ELR (cell line): ENCODE measurements at regions not wholly inside any gene's neighbourhood (a gene's known extent, or its start where the extent isn't known, plus 50 kb on each side); places are given as distances from the start of the nearest gene placed in this dataset.

Source experiments
- DNase-seq: peaks from one replicate; pipeline ENCODE4 v3.0.0-alpha.2; 2015; ENCODE audit warnings: low read depth

GRCh38 chr1:69233463-69233862 lies 334.3 kb upstream of the LRRC7 start:
- no peak for DNase-seq

- DNase-seq = no peak
Observed at GRCh38 chr1:69244211-69244610, 323.5 kb upstream of the LRRC7 start.

GRCh38 chr1:69246109-69246508 lies 321.6 kb upstream of the LRRC7 start:
- DNase-seq = no peak

- DNase-seq = no peak
Observed at GRCh38 chr1:69246710-69247109, 321.0 kb upstream of the LRRC7 start.

- no peak for DNase-seq
Observed at GRCh38 chr1:69252696-69253095, 315.0 kb upstream of the LRRC7 start.

GRCh38 chr1:69256036-69256435 lies 311.7 kb upstream of the LRRC7 start:
- no peak for DNase-seq

- no peak for DNase-seq
Observed at GRCh38 chr1:69258842-69259241, 308.9 kb upstream of the LRRC7 start.

GRCh38 chr1:69263921-69264391 lies 303.8 kb upstream of the LRRC7 start:
- DNase-seq = no peak

- DNase-seq = no peak
Observed at GRCh38 chr1:69269491-69269890, 298.2 kb upstream of the LRRC7 start.

GRCh38 chr1:69271587-69272125 lies 296.1 kb upstream of the LRRC7 start:
- no peak for DNase-seq

- no peak for DNase-seq
Observed at GRCh38 chr1:69272684-69273083, 295.0 kb upstream of the LRRC7 start.

- DNase-seq = no peak
Observed at GRCh38 chr1:69278923-69279322, 288.8 kb upstream of the LRRC7 start.

- no peak for DNase-seq
Observed at GRCh38 chr1:69283516-69283915, 284.2 kb upstream of the LRRC7 start.

GRCh38 chr1:69284508-69284907 lies 283.2 kb upstream of the LRRC7 start:
- DNase-seq = no peak

GRCh38 chr1:69288416-69288815 lies 279.3 kb upstream of the LRRC7 start:
- no peak for DNase-seq

GRCh38 chr1:69290291-69290690 lies 277.4 kb upstream of the LRRC7 start:
- peak; percentile 0 for DNase-seq

- no peak for DNase-seq
Observed at GRCh38 chr1:69291541-69291940, 276.2 kb upstream of the LRRC7 start.

- DNase-seq = no peak
Observed at GRCh38 chr1:69292833-69293232, 274.9 kb upstream of the LRRC7 start.

GRCh38 chr1:69294171-69294570 lies 273.6 kb upstream of the LRRC7 start:
- DNase-seq = no peak

GRCh38 chr1:69295265-69295664 lies 272.5 kb upstream of the LRRC7 start:
- no peak for DNase-seq

- peak; percentile 3 for DNase-seq
Observed at GRCh38 chr1:69305621-69306020, 262.1 kb upstream of the LRRC7 start.

- no peak for DNase-seq
Observed at GRCh38 chr1:69312055-69312732, 255.5 kb upstream of the LRRC7 start.

GRCh38 chr1:69313118-69313517 lies 254.6 kb upstream of the LRRC7 start:
- no peak for DNase-seq

GRCh38 chr1:69315416-69315815 lies 252.3 kb upstream of the LRRC7 start:
- no peak for DNase-seq
